Lower leg skin (tissue), 3 donors: ENCODE measurements at regions not wholly inside any gene's neighbourhood (a gene's known extent, or its start where the extent isn't known, plus 50 kb on each side); places are given as distances from the start of the nearest gene placed in this dataset.

ENCODE experiments used
- POLR2A ChIP-seq, 2 donors: fragments of 450-650 bp; IDR thresholded peaks; one replicate each; pipeline ENCODE4 v1.6.1; 2016 to 2017; ENCODE audit warnings: antibody characterized with exemption in 2 of 2, mild to moderate bottlenecking in 1 of 2, moderate library complexity in 1 of 2
- TF ChIP-seq, protein P1 (sequence below), 3 donors: fragments of 450-650 bp; IDR thresholded peaks; one replicate each; pipeline ENCODE4 v1.5.1; 2016; ENCODE audit warnings: antibody characterized with exemption in 3 of 3, mild to moderate bottlenecking in 3 of 3, moderate library complexity in 2 of 3

GRCh38 chr9:75788006-75788634 lies 102.4 kb upstream of the PCSK5 start:
- TF ChIP-seq, protein P1, sequence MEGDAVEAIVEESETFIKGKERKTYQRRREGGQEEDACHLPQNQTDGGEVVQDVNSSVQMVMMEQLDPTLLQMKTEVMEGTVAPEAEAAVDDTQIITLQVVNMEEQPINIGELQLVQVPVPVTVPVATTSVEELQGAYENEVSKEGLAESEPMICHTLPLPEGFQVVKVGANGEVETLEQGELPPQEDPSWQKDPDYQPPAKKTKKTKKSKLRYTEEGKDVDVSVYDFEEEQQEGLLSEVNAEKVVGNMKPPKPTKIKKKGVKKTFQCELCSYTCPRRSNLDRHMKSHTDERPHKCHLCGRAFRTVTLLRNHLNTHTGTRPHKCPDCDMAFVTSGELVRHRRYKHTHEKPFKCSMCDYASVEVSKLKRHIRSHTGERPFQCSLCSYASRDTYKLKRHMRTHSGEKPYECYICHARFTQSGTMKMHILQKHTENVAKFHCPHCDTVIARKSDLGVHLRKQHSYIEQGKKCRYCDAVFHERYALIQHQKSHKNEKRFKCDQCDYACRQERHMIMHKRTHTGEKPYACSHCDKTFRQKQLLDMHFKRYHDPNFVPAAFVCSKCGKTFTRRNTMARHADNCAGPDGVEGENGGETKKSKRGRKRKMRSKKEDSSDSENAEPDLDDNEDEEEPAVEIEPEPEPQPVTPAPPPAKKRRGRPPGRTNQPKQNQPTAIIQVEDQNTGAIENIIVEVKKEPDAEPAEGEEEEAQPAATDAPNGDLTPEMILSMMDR (IDR thresholded peaks at IDR 0.05) = no peak
- no peak for TF ChIP-seq POLR2A (IDR thresholded peaks at IDR 0.05)
